ENCODE measurements at regions not wholly inside any gene's neighbourhood (a gene's known extent, or its start where the extent isn't known, plus 50 kb on each side); places are given as distances from the start of the nearest gene placed in this dataset.
A peak's percentile ranks its signal among the peaks of the same experiment; 100 is the strongest.

DNA sequence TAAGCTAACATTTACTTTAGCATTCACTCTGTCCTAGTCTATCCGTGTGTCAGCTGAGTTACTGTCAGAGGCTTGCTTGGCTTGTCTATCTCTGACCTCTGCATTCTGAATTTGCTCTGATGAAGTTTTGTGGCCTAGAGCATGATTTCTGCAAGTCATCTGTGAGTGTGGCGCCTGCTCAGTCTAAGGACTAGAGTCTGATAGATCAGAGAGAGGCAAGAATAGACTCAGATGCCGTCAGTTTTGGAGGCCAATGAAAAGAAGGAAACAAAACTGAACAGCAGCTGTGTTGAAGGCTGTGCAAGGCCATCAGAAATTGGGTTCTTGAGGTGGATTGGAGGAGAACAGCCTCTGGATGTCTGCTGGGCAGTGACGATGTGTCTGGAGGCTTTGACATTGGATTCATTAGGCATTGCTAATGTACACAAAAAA, 573.1 kb downstream of the USP25 start:
- TF ChIP-seq POLR2A (IDR thresholded peaks at IDR 0.05), result peak in 1 of 2 donors; percentile 11
- TF ChIP-seq, protein P1, sequence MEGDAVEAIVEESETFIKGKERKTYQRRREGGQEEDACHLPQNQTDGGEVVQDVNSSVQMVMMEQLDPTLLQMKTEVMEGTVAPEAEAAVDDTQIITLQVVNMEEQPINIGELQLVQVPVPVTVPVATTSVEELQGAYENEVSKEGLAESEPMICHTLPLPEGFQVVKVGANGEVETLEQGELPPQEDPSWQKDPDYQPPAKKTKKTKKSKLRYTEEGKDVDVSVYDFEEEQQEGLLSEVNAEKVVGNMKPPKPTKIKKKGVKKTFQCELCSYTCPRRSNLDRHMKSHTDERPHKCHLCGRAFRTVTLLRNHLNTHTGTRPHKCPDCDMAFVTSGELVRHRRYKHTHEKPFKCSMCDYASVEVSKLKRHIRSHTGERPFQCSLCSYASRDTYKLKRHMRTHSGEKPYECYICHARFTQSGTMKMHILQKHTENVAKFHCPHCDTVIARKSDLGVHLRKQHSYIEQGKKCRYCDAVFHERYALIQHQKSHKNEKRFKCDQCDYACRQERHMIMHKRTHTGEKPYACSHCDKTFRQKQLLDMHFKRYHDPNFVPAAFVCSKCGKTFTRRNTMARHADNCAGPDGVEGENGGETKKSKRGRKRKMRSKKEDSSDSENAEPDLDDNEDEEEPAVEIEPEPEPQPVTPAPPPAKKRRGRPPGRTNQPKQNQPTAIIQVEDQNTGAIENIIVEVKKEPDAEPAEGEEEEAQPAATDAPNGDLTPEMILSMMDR (IDR thresholded peaks at IDR 0.05), result no peak
- peak in 1 of 2 donors; percentile 75 for TF ChIP-seq EP300 (IDR thresholded peaks at IDR 0.05)
- DNase-seq (ENCODE audit: low spot score in 2 of 2), result peak in 1 of 2 donors; percentile 56
- Histone ChIP-seq H3K9me3 (no peaks in the 10 kb centered on the region), H3K36me3 (peaks cover 0 to 4% (median 0%) of the 10 kb centered on the region in 3 donors), H3K27ac (peak overlapping the region in 3 of 4 donors; percentile 39 to 88 (median 82)), H3K4me3 (no peak overlapping the region), H3K27me3 (no peaks in the 10 kb centered on the region), H3K4me1 (peaks cover 0 to 29% (median 5%) of the 10 kb centered on the region in 4 donors)
- WGBS, 2 donors, result 29 to 30% methylated on average over 4 of the region's 4 CpGs

DNA sequence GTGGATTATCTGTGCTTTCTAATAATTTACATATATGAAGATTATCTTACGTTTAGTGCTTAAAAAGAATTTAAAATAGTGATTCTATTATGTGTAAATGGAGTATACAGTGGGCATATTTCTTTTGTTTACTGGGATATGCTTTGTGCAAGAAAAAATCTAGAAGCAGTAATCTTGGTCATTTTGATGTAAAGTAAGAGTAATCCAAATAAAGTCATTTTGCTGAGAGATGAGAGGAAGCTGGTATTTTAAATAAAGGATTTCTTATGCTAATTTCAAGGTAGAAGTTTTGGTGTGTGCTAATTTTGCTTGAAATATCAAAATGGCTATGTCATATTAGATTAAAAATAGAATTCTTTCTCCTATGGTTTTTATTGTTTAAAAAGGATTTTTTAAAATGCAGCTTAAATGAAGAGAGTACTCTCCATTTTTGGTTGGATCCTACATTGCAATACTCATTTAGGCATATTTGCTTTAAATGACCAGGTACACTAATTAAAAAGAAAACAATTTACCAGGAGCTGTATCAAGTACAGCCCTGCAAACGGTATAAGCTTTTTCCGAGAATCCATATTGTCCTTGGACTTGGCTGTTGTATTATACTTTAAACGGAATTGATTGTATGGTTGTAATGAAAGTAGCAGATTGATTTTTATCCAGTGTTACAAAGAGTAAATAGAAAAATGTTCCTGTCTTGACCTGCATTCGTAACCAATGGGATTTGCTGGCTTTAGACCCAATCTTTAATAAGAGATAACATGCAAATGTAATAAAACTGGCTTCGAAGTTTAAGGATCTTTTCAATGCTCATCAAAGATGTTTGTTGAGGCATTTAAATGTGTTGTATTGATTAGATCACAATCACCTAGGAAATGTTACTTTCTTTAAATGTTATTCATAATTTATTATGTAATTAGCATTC, 574.7 kb downstream of the USP25 start:
- Histone ChIP-seq H3K4me3 (no peak overlapping the region), H3K4me1 (peaks cover 0 to 34% (median 5%) of the 10 kb centered on the region in 4 donors), H3K27ac (peak overlapping the region in 3 of 4 donors; percentile 19 to 88 (median 82)), H3K9me3 (no peaks in the 10 kb centered on the region), H3K27me3 (no peaks in the 10 kb centered on the region), H3K36me3 (no peaks in the 10 kb centered on the region)
- 47 to 52% methylated on average over 6 of the region's 6 CpGs for WGBS, 2 donors
- DNase-seq (ENCODE audit: low spot score in 2 of 2), result no peak
- TF ChIP-seq POLR2A (IDR thresholded peaks at IDR 0.05) (no peak), EP300 (IDR thresholded peaks at IDR 0.05) (no peak)
- TF ChIP-seq, protein P1 (IDR thresholded peaks at IDR 0.05), result no peak

DNA sequence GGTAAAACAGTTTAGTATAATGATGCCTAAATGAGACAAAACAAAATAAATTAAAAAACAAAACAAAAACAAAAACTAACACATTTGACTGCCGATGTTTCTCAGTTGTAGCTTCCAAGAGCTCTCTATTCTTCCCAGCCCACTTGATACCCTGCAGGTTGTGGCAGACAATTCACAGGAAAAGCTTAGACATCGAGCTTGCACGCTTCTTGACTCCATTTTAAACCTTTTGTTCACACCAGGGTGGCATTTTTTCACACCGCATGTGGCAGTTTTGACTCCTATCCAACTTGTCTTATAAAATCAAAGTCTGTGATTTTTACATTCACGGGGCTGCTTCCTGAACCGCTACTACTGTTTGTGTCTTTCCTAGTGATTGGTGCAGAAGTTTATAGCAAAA, 575.9 kb downstream of the USP25 start:
- Histone ChIP-seq H3K4me3 (peak overlapping the region; percentile 6 to 39 (median 16)), H3K27ac (peak overlapping the region; percentile 19 to 88 (median 59)), H3K27me3 (no peaks in the 10 kb centered on the region), H3K36me3 (no peaks in the 10 kb centered on the region), H3K9me3 (no peaks in the 10 kb centered on the region), H3K4me1 (peaks cover 0 to 38% (median 5%) of the 10 kb centered on the region in 4 donors)
- no peak for DNase-seq (ENCODE audit: low spot score in 2 of 2)
- 40 to 41% methylated on average over 6 of the region's 6 CpGs for WGBS, 2 donors
- peak in 1 of 2 donors; percentile 32 for TF ChIP-seq EP300 (IDR thresholded peaks at IDR 0.05)
- TF ChIP-seq, protein P1 (IDR thresholded peaks at IDR 0.05), result no peak

DNA sequence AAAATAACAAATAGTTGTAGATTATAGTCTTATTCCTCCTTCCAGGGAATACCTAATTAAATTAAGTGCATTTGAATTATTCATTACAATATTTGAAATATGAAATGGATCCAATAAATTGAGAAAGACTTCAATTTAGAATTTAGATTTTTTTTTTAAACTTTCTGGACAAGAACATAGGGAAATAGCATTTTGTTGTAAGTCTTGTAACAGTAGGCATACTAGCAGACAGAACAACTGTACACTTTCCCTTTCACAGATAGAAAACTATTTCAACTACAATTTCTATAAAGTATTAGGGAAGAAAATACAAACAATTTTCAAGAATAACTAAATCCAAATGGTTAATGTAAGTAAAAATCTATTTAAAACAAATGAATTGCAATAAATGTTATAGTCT, 577.5 kb downstream of the USP25 start:
- H3K27me3 ChIP-seq, result no peaks in the 10 kb centered on the region
- peak overlapping the region; percentile 7 to 88 (median 50) for H3K27ac ChIP-seq
- no peaks in the 10 kb centered on the region for H3K36me3 ChIP-seq
- H3K4me1 ChIP-seq, result peaks cover 0 to 30% (median 5%) of the 10 kb centered on the region in 4 donors
- TF ChIP-seq, protein P1 (IDR thresholded peaks at IDR 0.05), result no peak
- TF ChIP-seq EP300 (IDR thresholded peaks at IDR 0.05) (no peak), POLR2A (IDR thresholded peaks at IDR 0.05) (no peak)
- DNase-seq (ENCODE audit: low spot score in 2 of 2), result no peak
- H3K9me3 ChIP-seq, result no peaks in the 10 kb centered on the region
- H3K4me3 ChIP-seq, result peak overlapping the region in 3 of 4 donors; percentile 0 to 39 (median 28)

DNA sequence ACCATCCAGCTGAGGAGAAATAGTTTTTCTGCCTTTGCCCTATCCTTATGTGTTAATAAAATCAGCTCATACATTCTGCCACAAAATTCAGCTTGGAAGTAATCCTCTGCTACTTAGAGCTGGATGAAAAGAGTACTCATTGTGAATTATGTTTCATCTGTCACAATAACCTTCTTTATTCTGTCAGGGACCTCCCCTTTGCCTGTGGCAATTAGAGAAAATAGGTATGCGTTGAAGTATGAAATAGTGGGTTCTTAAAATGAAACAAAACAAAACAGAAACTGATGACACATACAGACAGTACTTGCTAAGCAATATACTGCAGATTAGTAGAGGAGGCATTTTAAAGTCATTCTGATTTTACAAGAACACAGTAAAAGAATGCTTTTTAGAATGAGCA, 578.5 kb downstream of the USP25 start:
- no peak for DNase-seq (ENCODE audit: low spot score in 2 of 2)
- Histone ChIP-seq H3K27me3 (no peaks in the 10 kb centered on the region), H3K36me3 (no peaks in the 10 kb centered on the region), H3K9me3 (no peaks in the 10 kb centered on the region), H3K27ac (peak overlapping the region; percentile 19 to 88 (median 58)), H3K4me3 (peak overlapping the region in 2 of 4 donors; percentile 28 to 39), H3K4me1 (peaks cover 0 to 20% (median 4%) of the 10 kb centered on the region in 4 donors)
- 21 to 23% methylated on average over 1 of the region's 1 CpG for WGBS, 2 donors
- TF ChIP-seq POLR2A (IDR thresholded peaks at IDR 0.05) (no peak), EP300 (IDR thresholded peaks at IDR 0.05) (peak in 1 of 2 donors; percentile 49)
